ENCODE measurements at regions not wholly inside any gene's neighbourhood (a gene's known extent, or its start where the extent isn't known, plus 50 kb on each side); places are given as distances from the start of the nearest gene placed in this dataset.
A peak's percentile ranks its signal among the peaks of the same experiment; 100 is the strongest.

DNA sequence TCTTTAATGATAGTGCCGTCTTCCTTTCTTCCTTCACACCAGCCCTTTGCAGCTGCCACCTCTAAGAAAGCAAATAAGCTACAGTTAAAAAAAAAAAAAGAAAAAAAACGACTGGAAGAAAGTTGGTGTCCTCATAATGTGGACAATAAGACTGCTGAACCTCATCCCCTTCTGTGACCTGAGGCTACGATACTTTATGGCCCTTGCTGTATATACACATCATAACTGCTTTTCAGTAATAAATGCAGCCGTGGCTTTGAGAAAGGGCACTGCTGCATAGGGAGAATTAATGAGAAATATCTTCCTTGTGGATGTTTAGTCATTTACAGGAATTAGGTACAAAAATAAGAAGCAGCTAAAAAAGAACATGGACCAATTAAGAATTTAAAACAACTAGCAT, 333.8 kb upstream of the ADGRL2 start:
- Histone ChIP-seq H3K36me3 (ENCODE audit: control insufficient read depth in 3 of 3, insufficient read depth in 3 of 3, low read length in 3 of 3) (no peaks in the 10 kb centered on the region), H3K9me3 (ENCODE audit: control insufficient read depth in 3 of 3, low read length in 3 of 3) (no peaks in the 10 kb centered on the region), H3K27ac (ENCODE audit: low read depth, low read length) (no peak overlapping the region), H3K9ac (ENCODE audit: low read depth in 1 of 3, low read length in 3 of 3) (no peak overlapping the region), H3K4me1 (ENCODE audit: control insufficient read depth in 3 of 3, insufficient read depth in 3 of 3, low read length in 3 of 3) (no peaks in the 10 kb centered on the region), H3K27me3 (ENCODE audit: control insufficient read depth in 3 of 3, insufficient read depth in 3 of 3, low read length in 3 of 3) (no peaks in the 10 kb centered on the region), H3K4me3 (ENCODE audit: low read length in 3 of 3) (no peak overlapping the region)

DNA sequence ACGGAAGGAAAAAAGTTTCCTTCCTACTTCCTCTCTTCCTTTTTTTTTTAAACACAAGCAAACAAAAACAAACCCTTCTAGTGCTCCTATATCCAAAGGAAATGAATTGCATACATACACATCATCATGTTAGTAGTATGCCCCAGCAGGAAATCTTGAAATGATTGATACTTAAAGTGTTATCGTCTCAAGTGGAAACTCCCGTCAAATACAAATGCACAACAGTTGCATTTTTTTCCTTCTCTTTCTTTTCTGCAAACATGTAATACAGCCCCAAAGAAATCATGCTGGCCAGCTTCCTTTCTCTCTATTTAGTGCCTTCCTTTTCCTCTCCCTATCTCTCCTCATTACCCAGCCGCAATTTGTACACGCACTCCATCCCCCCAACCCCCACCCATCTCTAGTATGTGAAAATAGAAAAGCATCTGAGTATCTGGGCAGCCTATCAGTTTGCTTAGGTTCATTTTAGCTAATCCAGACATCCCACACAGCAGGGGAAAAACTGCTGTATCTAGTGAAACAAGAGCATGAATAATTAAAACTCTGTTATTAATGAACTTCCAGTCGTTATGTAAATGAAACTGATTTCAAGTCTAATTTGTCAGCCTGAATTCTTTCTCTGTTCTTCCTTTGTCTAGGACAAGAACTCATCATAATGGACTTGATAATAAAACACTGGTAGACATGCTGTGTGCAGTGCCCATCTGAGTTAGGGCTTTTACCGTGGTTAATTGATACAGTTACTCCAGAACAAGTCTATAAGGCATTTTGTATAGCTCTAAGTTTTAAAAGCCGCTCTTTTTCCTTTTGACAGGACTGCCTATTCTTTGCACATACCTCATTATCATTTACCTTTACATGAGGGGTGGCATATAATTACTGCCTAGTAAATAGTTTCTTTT, 336.5 kb upstream of the ADGRL2 start:
- no peaks in the 10 kb centered on the region for H3K4me1 ChIP-seq (ENCODE audit: control insufficient read depth in 3 of 3, insufficient read depth in 3 of 3, low read length in 3 of 3)

DNA sequence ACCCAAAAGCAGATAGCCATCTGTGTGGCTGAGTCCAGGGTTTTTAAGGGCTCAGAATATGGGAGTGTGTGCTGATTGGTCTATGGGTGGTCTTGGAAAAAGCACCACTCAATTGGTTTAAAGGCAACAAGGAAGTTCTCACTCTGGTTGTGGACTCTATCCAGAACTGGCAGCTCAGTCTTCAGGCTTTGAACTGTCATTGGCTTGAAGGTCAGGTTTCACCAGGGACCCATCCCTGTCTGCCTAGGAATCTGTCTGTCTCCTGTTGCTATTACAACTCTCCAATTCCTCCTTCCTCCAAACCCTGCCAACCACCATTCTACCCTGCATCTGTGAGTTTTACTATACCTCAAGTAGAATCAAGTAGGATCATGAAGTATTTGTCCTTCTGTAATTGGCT, 341.7 kb upstream of the ADGRL2 start:
- Histone ChIP-seq H3K9me3 (ENCODE audit: control insufficient read depth in 3 of 3, low read length in 3 of 3) (no peaks in the 10 kb centered on the region), H3K27me3 (ENCODE audit: control insufficient read depth in 3 of 3, insufficient read depth in 3 of 3, low read length in 3 of 3) (no peaks in the 10 kb centered on the region), H3K9ac (ENCODE audit: low read depth in 1 of 3, low read length in 3 of 3) (no peak overlapping the region), H3K36me3 (ENCODE audit: control insufficient read depth in 3 of 3, insufficient read depth in 3 of 3, low read length in 3 of 3) (no peaks in the 10 kb centered on the region), H3K4me1 (ENCODE audit: control insufficient read depth in 3 of 3, insufficient read depth in 3 of 3, low read length in 3 of 3) (no peaks in the 10 kb centered on the region), H3K27ac (ENCODE audit: low read depth, low read length) (no peak overlapping the region), H3K4me3 (ENCODE audit: low read length in 3 of 3) (no peak overlapping the region)

More for the DNA sequence above, 336.5 kb upstream of the ADGRL2 start:
- Histone ChIP-seq H3K36me3 (ENCODE audit: control insufficient read depth in 3 of 3, insufficient read depth in 3 of 3, low read length in 3 of 3) (no peaks in the 10 kb centered on the region), H3K9me3 (ENCODE audit: control insufficient read depth in 3 of 3, low read length in 3 of 3) (no peaks in the 10 kb centered on the region), H3K27me3 (ENCODE audit: control insufficient read depth in 3 of 3, insufficient read depth in 3 of 3, low read length in 3 of 3) (no peaks in the 10 kb centered on the region), H3K4me3 (ENCODE audit: low read length in 3 of 3) (no peak overlapping the region), H3K9ac (ENCODE audit: low read depth in 1 of 3, low read length in 3 of 3) (no peak overlapping the region), H3K27ac (ENCODE audit: low read depth, low read length) (no peak overlapping the region)

DNA sequence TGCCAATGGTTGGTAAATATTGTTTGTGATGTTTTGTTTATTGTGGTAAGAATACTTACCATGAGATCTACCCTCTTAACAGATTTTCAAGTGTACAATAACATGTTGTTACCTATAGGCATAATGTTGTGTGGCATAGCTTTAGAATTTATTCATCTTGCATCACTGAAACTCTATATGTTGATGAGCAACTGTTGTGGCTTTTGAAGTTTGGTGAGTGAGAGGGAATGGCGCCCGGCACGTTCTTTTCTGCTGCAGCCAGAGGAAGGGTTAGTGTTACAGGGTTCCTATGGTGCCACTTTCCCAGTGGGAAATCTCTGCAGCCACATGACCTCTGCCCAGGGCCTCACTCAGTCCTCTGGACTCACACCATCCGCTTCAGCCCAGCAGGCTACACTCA, 342.5 kb upstream of the ADGRL2 start:
- Histone ChIP-seq H3K27me3 (ENCODE audit: control insufficient read depth in 3 of 3, insufficient read depth in 3 of 3, low read length in 3 of 3) (no peaks in the 10 kb centered on the region), H3K4me1 (ENCODE audit: control insufficient read depth in 3 of 3, insufficient read depth in 3 of 3, low read length in 3 of 3) (no peaks in the 10 kb centered on the region), H3K9ac (ENCODE audit: low read depth in 1 of 3, low read length in 3 of 3) (no peak overlapping the region), H3K36me3 (ENCODE audit: control insufficient read depth in 3 of 3, insufficient read depth in 3 of 3, low read length in 3 of 3) (no peaks in the 10 kb centered on the region), H3K4me3 (ENCODE audit: low read length in 3 of 3) (no peak overlapping the region), H3K9me3 (ENCODE audit: control insufficient read depth in 3 of 3, low read length in 3 of 3) (no peaks in the 10 kb centered on the region), H3K27ac (ENCODE audit: low read depth, low read length) (no peak overlapping the region)

DNA sequence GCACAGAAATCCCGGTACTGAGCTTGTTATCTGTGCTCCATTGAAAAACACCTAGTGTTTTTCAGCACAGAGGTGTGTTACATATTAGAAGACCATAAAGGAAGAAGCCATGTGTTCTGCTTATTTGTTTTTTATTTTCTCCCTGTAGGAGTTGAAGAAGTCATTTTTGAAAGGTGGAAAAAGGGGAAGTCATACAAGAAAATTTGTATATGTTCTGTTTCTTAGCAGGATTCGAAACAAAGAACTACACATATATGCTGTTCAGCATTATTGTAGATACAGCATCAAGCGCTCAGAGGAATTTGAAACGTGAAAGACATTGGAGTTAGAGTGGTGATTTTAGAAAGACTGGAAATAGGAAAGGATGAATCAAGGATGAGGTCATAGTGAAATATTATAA, 345.3 kb upstream of the ADGRL2 start:
- Histone ChIP-seq H3K9me3 (ENCODE audit: control insufficient read depth in 3 of 3, low read length in 3 of 3) (no peaks in the 10 kb centered on the region), H3K9ac (ENCODE audit: low read depth in 1 of 3, low read length in 3 of 3) (no peak overlapping the region), H3K4me3 (ENCODE audit: low read length in 3 of 3) (no peak overlapping the region), H3K27me3 (ENCODE audit: control insufficient read depth in 3 of 3, insufficient read depth in 3 of 3, low read length in 3 of 3) (no peaks in the 10 kb centered on the region), H3K36me3 (ENCODE audit: control insufficient read depth in 3 of 3, insufficient read depth in 3 of 3, low read length in 3 of 3) (no peaks in the 10 kb centered on the region), H3K27ac (ENCODE audit: low read depth, low read length) (no peak overlapping the region), H3K4me1 (ENCODE audit: control insufficient read depth in 3 of 3, insufficient read depth in 3 of 3, low read length in 3 of 3) (no peaks in the 10 kb centered on the region)

DNA sequence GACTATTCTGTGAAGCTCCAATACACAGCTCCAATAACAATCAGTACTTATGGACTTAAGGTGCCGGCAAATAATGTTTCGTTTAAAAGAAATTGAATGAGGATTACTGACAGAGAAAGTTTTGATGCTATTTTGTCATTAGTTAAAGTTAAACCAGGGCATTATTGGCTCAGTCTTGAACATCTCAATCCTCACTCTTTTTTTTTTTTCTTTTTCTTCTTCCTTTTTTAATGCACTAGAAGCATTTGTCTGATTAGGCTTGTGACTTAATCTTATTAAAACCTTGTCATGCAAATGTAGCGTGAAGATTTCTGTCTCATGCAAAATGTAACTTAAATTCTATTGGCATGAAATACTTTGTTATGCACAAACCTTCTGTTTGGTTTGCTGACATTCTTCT, 346.8 kb upstream of the ADGRL2 start:
- no peaks in the 10 kb centered on the region for H3K36me3 ChIP-seq (ENCODE audit: control insufficient read depth in 3 of 3, insufficient read depth in 3 of 3, low read length in 3 of 3)
- no peaks in the 10 kb centered on the region for H3K4me1 ChIP-seq (ENCODE audit: control insufficient read depth in 3 of 3, insufficient read depth in 3 of 3, low read length in 3 of 3)
- no peak overlapping the region for H3K9ac ChIP-seq (ENCODE audit: low read depth in 1 of 3, low read length in 3 of 3)
- no peak overlapping the region for H3K4me3 ChIP-seq (ENCODE audit: low read length in 3 of 3)
- no peaks in the 10 kb centered on the region for H3K27me3 ChIP-seq (ENCODE audit: control insufficient read depth in 3 of 3, insufficient read depth in 3 of 3, low read length in 3 of 3)
- no peak overlapping the region for H3K27ac ChIP-seq (ENCODE audit: low read depth, low read length)
- H3K9me3 ChIP-seq (ENCODE audit: control insufficient read depth in 3 of 3, low read length in 3 of 3) = no peaks in the 10 kb centered on the region

DNA sequence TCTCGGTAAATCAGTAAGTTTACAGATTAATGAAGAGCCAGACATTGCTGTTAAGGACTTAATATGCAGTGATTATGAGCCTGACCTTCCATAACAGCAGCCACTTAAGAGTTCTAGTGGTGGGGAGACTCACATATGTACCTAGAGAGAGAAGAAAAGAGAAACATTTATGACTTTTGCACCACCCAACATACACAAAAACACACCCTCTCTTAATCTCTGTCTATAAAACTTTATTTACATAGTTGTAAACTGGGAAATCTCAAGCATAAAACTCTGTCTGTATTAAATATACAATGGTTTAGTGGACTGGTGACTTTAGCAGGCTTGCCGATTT, 347.4 kb upstream of the ADGRL2 start:
- H3K9ac ChIP-seq (ENCODE audit: low read depth in 1 of 3, low read length in 3 of 3) = no peak overlapping the region
- no peaks in the 10 kb centered on the region for H3K9me3 ChIP-seq (ENCODE audit: control insufficient read depth in 3 of 3, low read length in 3 of 3)
- H3K27ac ChIP-seq (ENCODE audit: low read depth, low read length) = no peak overlapping the region
- no peaks in the 10 kb centered on the region for H3K4me1 ChIP-seq (ENCODE audit: control insufficient read depth in 3 of 3, insufficient read depth in 3 of 3, low read length in 3 of 3)
- H3K36me3 ChIP-seq (ENCODE audit: control insufficient read depth in 3 of 3, insufficient read depth in 3 of 3, low read length in 3 of 3) = no peaks in the 10 kb centered on the region
- H3K27me3 ChIP-seq (ENCODE audit: control insufficient read depth in 3 of 3, insufficient read depth in 3 of 3, low read length in 3 of 3) = no peaks in the 10 kb centered on the region
- no peak overlapping the region for H3K4me3 ChIP-seq (ENCODE audit: low read length in 3 of 3)

DNA sequence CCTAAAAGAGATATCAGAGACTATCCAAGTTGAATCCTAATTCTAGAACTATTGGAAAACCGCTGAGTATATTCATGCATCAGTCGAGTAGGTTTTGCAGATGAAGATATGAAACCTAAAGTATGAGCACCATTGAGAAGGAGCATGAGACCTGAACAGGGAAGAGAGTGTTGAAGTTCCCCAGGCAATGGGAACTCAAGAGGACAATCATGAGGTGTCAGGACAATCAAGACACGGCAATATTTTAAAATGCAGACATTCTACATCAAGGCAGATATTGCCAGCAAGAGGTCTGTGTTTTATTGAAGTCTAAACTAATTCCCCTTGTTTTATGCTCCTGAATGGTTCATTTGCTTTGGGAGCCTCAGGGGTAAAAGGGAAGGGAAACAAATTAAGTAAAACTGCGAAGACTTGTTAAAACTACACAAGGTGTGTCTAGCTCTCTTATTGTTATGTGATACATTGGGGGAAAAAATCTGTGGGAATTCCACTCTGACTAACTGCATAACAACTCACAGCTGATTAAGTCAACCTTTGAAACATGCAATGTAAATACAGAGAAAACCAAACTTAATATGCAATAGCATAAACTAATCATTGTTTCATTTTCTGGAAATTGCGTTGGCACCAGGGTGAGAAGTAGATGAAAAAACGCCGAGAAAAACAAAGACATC, 347.9 kb upstream of the ADGRL2 start:
- H3K4me1 ChIP-seq (ENCODE audit: control insufficient read depth in 3 of 3, insufficient read depth in 3 of 3, low read length in 3 of 3) = no peaks in the 10 kb centered on the region
- H3K9me3 ChIP-seq (ENCODE audit: control insufficient read depth in 3 of 3, low read length in 3 of 3) = no peaks in the 10 kb centered on the region
- no peaks in the 10 kb centered on the region for H3K27me3 ChIP-seq (ENCODE audit: control insufficient read depth in 3 of 3, insufficient read depth in 3 of 3, low read length in 3 of 3)
- H3K4me3 ChIP-seq (ENCODE audit: low read length in 3 of 3) = no peak overlapping the region
- no peaks in the 10 kb centered on the region for H3K36me3 ChIP-seq (ENCODE audit: control insufficient read depth in 3 of 3, insufficient read depth in 3 of 3, low read length in 3 of 3)
- no peak overlapping the region for H3K27ac ChIP-seq (ENCODE audit: low read depth, low read length)
- H3K9ac ChIP-seq (ENCODE audit: low read depth in 1 of 3, low read length in 3 of 3) = no peak overlapping the region

DNA sequence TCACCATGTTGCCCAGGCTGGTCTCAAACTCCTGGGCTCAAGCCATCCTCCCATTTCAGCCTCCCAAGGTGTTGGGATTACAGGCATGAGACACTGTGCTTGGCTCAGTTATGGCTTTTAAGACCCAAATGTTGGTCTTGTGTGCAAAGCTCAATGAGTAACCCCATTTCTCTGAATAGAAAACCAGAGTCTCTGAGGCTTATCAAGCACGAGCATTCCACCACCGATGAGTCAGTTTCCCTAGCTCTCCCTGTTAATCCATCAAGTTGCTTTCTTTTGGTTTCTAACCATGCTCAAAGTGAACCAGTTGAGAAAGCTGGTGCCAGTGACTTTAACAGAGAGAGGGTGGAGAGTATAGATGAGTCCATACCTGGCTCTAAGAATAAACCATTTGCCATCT, 350.9 kb upstream of the ADGRL2 start:
- H3K4me3 ChIP-seq (ENCODE audit: low read length in 3 of 3) = no peak overlapping the region
- H3K9ac ChIP-seq (ENCODE audit: low read depth in 1 of 3, low read length in 3 of 3) = no peak overlapping the region

DNA sequence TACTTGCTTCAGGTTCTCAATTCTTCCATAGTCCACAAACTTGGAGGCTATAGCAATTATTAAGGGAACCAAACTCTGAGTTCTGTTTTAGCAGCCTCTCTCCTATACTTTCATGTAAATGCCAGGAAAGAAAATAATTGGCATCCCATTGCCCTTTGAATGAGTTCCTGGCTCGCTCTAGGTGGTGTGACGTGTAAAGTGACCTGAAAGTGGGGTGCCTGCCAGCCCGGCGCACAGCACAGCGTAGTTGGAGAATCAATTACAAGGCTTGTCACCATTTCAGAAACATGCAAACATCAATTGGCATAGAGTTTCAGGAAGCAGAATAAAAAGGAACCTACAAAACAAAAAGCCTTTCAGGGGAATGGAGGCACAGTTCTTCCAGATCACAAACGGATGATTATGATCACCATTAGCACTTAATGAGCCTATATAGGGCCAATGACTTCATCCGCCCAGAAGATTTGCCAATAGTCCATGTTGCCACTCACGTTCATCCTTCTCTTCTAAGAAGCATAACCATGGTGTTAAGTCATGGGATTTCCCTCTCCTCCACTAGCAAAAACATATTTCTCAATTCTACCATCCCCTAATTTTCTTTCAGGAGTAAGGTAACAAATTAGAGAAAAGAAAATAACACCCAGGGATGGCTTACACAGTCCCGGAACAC, 354.6 kb upstream of the ADGRL2 start:
- Histone ChIP-seq H3K9me3 (ENCODE audit: control insufficient read depth in 3 of 3, low read length in 3 of 3) (no peaks in the 10 kb centered on the region), H3K4me1 (ENCODE audit: control insufficient read depth in 3 of 3, insufficient read depth in 3 of 3, low read length in 3 of 3) (no peaks in the 10 kb centered on the region), H3K4me3 (ENCODE audit: low read length in 3 of 3) (peak overlapping the region in 1 of 3 donors; percentile 52), H3K36me3 (ENCODE audit: control insufficient read depth in 3 of 3, insufficient read depth in 3 of 3, low read length in 3 of 3) (no peaks in the 10 kb centered on the region), H3K27me3 (ENCODE audit: control insufficient read depth in 3 of 3, insufficient read depth in 3 of 3, low read length in 3 of 3) (no peaks in the 10 kb centered on the region), H3K27ac (ENCODE audit: low read depth, low read length) (no peak overlapping the region), H3K9ac (ENCODE audit: low read depth in 1 of 3, low read length in 3 of 3) (no peak overlapping the region)

More for the DNA sequence above, 350.9 kb upstream of the ADGRL2 start:
- Histone ChIP-seq H3K9me3 (ENCODE audit: control insufficient read depth in 3 of 3, low read length in 3 of 3) (no peaks in the 10 kb centered on the region), H3K27ac (ENCODE audit: low read depth, low read length) (no peak overlapping the region), H3K27me3 (ENCODE audit: control insufficient read depth in 3 of 3, insufficient read depth in 3 of 3, low read length in 3 of 3) (no peaks in the 10 kb centered on the region), H3K4me1 (ENCODE audit: control insufficient read depth in 3 of 3, insufficient read depth in 3 of 3, low read length in 3 of 3) (no peaks in the 10 kb centered on the region), H3K36me3 (ENCODE audit: control insufficient read depth in 3 of 3, insufficient read depth in 3 of 3, low read length in 3 of 3) (no peaks in the 10 kb centered on the region)
